ENCODE measurements at regions not wholly inside any gene's neighbourhood (a gene's known extent, or its start where the extent isn't known, plus 50 kb on each side); places are given as distances from the start of the nearest gene placed in this dataset.

DNA sequence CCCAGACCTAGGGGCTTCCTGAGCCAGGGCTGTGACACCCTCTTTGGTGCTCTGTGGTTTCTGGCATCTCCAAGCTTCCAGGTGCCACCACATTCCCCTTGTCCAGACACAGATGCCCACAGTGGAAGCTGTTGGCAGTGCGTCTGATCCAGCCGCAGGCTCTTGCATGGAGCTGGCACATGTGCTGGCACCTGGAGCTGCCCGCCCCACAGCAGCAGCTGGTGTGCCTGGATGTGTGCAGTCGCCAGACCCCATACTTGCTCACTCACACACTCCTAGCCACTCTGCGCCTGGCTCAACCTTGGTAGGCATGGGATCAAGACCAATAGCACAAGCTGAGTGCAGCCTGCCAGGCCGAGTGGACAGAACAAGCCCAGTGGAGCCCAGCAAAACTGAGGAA is 106.5 kb downstream of the LYZL1 start:
- no peak for TF ChIP-seq CTCF (IDR thresholded peaks at IDR 0.05)
- TF ChIP-seq POLR2A (IDR thresholded peaks at IDR 0.05): no peak

Measured in right lobe of liver (tissue), 4 donors.